Retinal pigment epithelial cell (primary cell): ENCODE measurements at regions not wholly inside any gene's neighbourhood (a gene's known extent, or its start where the extent isn't known, plus 50 kb on each side); places are given as distances from the start of the nearest gene placed in this dataset.

Experiments used
- DNase-seq: peaks from one replicate; pipeline ENCODE4 v3.0.0-alpha.2; 2010; ENCODE audit warnings: low read depth
- H3K4me3 ChIP-seq: 2 replicates; pipeline ENCODE4 v1.5.1; 2011; ENCODE audit warnings: mild to moderate bottlenecking, low read length, control low read depth, moderate library complexity
- TF ChIP-seq, protein P1 (sequence below): conservative IDR thresholded peaks from 2 replicates; pipeline ENCODE4 v1.5.1; 2011; ENCODE audit warnings: low read depth, low read length, control low read depth, inconsistent platforms

DNA sequence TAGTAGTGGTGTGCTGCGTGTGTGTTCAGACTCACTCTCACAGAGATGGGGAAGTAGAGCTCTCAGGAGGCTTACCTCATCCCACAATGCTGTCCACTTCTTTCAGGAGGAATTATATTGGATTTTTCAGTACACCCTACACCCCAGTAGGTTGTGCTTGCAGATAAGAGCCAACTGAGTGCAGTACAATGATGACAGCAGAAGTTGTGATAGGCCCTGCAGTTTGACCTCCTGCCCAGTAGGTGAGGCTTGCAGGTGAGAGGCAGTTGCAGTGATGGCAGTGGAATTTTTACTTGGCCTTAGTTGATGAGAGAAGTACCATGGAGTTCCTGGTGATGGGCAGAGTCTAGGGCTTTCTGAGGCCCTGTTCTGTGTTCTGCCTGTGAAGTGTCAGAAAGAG, 657.8 kb downstream of the KCNJ3 start:
- H3K4me3 ChIP-seq = no peak overlapping the region
- TF ChIP-seq, protein P1, sequence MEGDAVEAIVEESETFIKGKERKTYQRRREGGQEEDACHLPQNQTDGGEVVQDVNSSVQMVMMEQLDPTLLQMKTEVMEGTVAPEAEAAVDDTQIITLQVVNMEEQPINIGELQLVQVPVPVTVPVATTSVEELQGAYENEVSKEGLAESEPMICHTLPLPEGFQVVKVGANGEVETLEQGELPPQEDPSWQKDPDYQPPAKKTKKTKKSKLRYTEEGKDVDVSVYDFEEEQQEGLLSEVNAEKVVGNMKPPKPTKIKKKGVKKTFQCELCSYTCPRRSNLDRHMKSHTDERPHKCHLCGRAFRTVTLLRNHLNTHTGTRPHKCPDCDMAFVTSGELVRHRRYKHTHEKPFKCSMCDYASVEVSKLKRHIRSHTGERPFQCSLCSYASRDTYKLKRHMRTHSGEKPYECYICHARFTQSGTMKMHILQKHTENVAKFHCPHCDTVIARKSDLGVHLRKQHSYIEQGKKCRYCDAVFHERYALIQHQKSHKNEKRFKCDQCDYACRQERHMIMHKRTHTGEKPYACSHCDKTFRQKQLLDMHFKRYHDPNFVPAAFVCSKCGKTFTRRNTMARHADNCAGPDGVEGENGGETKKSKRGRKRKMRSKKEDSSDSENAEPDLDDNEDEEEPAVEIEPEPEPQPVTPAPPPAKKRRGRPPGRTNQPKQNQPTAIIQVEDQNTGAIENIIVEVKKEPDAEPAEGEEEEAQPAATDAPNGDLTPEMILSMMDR = no peak
- no peak for DNase-seq

DNA sequence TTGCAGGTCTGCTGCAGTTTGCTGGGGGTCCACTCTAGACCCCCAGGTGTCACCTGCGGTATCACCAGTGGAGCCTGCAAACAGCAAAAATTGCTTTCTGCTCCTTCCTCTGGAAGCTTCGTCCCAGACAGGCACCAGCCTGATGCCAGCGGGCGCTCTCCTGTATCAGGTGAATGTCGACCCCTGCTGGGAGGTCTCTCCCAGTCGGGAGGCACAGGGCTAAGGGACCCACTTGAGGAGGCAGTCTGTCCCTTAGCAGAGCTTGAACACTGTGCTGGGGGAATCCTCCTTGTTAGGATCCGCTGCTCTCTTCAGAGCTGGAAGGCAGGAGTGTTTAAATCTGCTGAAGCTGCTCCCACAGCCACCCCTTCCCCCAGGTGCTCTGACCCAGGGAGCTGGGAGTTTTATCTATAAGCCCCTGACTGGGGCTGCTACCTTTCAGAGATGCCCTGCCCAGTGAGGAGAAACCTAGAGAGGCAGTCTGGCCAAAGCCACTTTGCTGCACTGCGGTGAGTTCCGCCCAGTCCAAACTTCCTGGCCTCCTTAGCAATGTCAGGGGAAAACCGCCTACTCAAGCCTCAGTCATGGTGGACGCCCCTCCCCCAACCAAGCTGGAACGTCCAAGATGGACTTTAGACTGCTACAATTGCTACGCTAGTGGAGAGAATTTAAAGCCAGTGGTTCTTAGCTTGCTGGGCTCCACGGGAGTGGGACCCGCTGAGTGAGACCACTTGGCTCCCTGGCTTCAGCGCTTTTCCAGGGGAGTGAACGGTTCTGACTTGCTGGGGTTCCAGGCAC, 652.5 kb downstream of the KCNJ3 start:
- H3K4me3 ChIP-seq = no peak overlapping the region
- TF ChIP-seq, protein P1 = no peak
- no peak for DNase-seq

DNA sequence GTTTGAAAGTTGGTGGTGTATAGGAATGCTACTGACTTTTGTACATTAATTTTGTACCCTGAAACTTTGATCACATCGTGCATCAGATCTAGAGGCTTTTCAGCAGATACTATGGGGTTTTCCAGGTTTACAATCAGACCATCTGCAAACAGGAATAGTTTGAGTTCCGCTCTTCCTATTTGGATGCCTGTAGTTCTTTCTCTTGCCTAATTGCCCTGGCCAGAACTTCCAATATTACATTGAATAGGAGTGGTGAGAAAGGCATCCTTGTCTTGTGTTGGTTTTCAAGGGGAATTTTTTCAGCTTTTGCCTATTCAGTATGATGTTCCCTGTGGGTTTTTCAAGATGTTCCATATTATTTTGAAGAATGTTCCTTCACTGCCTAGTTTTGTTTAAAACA, 633.5 kb downstream of the KCNJ3 start:
- no peak for DNase-seq
- H3K4me3 ChIP-seq = no peak overlapping the region
- TF ChIP-seq, protein P1 = no peak

DNA sequence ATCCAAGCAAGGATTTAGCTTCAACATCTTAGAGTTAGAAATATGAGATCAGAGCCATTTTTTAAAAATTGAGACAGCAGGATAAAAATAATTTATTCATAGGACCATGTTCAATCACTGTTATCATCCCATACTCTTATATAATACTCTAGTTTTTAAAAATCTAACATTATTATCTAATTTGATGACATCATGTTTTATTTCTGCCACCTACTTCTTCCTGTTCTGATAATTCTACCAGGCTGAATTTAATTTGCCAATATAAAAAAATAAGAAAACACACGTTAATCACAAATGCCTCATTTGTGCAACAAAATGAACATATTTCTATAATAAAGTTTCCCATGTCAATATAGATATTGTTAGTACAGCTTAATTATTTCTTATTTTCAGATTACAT, 621.7 kb downstream of the KCNJ3 start:
- no peak for DNase-seq
- H3K4me3 ChIP-seq = no peak overlapping the region
- TF ChIP-seq, protein P1 = no peak

DNA sequence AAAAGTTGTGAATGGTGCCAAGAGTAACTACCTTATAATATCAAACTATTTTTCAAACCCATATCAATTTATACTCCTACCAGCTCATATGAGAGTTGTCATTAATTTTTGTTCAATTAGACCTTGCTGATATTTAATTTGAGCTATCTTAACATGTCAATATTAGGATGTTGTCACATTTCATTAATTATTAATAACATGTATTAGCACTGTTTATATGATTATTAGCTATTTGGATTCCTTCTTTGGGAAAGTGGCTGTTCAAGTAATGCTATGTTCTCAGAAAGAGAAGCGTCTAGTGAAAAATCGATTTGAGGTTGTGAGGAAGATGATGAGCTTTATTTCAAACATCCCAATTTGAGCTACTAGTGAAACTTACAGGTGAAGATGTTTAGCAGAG, 620.2 kb downstream of the KCNJ3 start:
- no peak for DNase-seq
- H3K4me3 ChIP-seq = no peak overlapping the region
- TF ChIP-seq, protein P1 = no peak

DNA sequence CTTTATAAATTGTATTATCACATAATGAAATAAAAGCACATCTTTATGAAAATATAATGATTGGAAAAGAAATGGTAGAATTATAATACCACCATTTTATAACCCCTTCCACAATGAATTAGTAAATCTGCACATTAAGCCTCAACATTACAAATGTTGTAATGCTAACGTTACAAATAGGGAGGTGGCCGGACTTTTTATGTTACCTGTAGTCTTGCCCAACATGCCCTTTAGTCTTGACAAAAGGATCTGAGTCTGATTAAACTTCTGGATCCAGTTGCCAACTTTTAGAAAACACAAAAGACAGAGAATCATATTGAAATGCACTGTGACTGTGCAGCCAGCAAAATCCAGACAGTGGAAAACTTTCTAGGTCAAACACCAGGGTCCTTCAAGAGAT, 617.3 kb downstream of the KCNJ3 start:
- TF ChIP-seq, protein P1 = no peak
- H3K4me3 ChIP-seq = no peak overlapping the region
- no peak for DNase-seq

DNA sequence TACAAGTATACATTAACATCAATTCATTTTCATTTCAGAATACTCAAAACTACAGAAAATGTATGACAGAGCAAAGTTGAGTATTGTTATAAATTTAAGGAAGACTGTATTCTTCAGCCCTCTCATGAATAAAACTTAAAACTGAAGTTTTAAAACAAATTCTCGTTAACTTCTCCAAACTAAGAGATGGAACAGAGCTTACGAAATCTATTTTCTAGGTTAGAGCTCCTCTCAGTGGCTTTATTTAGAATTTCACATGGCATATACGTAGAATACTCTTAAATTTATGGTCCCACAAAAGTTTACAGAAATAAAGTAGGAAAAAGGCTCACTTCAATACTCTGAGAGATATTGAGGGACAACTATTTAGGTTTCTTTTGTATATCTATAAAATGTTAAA, 612.1 kb downstream of the KCNJ3 start:
- TF ChIP-seq, protein P1 = peak; percentile 50
- DNase-seq = peak; percentile 12
- H3K4me3 ChIP-seq = no peak overlapping the region
